ENCODE measurements at regions not wholly inside any gene's neighbourhood (a gene's known extent, or its start where the extent isn't known, plus 50 kb on each side); places are given as distances from the start of the nearest gene placed in this dataset.

GRCh38 chr5:126065061-126065460 is 358.1 kb upstream of the GRAMD2B start:
- TF ChIP-seq CTCF (IDR thresholded peaks at IDR 0.05 in 4 of 5, conservative IDR thresholded peaks at IDR 0.05 in 1 of 5): no peak
- TF ChIP-seq POLR2A (IDR thresholded peaks at IDR 0.05): no peak

Data from gastrocnemius medialis (tissue), 4 donors.